ENCODE measurements at regions not wholly inside any gene's neighbourhood (a gene's known extent, or its start where the extent isn't known, plus 50 kb on each side); places are given as distances from the start of the nearest gene placed in this dataset.
A peak's percentile ranks its signal among the peaks of the same experiment; 100 is the strongest.
"Not testable (repeated sequence)": the region's sequence is repeated elsewhere in the genome, so short reads cannot be mapped to it uniquely, and the experiment has no call there.

DNA sequence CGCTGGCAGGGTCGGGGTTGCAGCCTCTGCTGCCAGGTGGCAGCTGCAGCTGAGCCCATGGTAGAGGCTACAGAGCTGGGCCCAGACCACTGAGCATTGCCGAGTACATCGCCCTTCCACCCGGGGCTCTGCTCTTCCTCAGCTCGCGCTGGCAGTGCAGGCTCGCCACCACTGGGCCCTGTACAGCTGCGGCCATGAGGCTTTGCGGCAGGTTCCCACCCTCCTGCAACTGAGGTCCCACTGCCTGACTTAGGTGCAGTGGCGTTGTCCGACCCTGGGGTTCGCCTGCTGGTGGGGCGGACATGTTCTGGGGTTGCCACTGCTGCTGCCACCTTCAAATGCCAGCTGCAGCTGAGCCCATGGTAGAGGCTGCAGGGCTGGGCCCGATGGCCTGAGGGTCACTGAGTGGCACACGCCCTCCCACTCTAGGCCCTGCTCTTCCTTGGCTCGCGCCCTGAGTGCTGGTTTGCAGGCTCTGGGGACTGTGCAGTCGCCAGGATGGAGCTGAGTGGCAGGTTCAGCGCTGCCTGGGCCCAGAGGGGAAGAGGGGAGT, 359.8 kb downstream of the FOXD4L6 start:
- DNase-seq, result not testable (repeated sequence)

DNA sequence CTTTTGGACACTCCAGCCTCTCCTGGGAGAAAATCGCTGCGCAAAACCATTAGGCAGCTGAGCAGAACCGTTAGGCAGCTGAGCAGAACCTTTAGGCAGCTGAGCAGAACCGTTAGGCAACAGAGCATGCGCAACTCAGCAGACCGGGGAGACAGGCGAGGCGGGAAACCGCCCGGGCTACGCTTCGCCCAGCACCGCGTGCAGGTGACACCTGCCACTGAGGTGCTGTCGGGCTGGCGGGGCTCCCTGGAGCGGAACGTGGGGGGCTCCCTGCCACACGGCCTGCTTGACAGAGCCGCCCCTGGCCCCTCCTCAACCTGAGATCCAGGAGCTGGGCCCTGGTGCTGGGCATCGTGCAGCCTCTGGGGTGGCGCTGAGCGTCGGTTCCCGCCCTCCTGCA, 360.3 kb downstream of the FOXD4L6 start:
- not testable (repeated sequence) for DNase-seq

DNA sequence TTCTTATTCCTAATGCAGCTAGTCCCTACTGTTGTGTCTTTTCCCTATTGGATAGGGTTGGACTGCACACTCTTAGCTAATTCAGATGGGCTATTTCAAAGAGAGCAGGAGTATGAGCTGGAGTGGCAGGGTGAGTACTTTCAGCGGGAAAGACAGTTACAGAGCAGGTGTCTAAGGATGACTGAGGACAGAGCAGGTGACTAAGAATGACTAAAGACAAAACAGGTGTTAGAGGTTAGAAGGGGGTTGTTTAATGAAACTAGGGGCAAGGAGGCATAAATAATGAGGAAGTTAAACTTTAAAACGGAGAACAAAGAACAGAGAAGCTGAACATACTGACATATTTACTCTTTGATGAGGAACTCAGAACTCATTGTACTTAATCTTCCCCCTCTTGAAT, 373.5 kb downstream of the FOXD4L6 start:
- not testable (repeated sequence) for DNase-seq

DNA sequence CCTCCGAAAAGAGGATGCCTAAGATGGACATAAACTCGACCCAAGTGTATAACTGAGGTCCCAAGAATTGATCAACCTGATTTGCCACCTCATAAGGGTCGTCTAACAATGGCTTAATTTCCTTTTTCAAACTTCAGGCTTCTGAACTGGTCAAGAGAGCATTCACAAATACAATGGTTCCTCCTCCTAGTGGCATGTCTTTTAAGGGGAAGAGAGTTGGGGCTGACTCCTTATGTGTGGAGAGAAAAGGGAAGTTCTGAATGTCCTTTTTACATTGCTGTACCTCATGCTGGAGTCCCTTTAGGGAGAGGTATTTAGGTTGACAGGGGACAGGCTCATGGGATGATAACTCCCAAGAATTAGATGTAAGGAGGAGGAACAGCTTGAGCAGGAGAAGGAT, 375.2 kb downstream of the FOXD4L6 start:
- peak; percentile 23 to 27 for DNase-seq

DNA sequence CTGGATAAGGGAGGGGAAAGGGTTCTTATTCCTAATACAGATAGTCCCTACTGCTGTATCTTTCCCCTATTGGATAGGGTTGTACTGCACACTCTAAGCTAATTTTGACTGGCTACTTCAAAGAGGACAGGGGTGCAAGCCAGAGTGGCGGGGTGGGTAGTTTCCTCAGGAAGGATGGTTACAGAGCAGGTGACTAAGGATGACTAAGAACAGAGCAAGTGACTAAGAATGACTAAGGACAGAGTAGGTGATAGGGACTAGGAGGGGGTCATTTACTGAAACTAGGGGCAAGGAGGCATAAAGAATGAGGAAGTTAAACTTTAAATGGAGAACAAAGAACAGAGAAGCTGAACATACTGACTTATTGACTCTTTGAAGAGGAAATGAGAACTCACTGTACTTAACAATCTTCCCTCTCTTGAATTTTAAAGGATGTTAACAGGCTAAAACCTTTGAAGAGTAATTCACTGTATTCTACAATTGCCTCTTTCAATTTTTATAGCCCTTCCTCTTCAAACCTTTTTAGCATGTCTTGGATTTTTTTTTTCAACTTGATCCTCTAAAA, 381.5 kb downstream of the FOXD4L6 start:
- DNase-seq, result not testable (repeated sequence)
